Left renal cortex interstitium (tissue), 4 donors: ENCODE measurements at regions not wholly inside any gene's neighbourhood (a gene's known extent, or its start where the extent isn't known, plus 50 kb on each side); places are given as distances from the start of the nearest gene placed in this dataset.

Experiments
- DNase-seq, 4 donors: peaks; one replicate each; pipeline ENCODE4 v3.0.0-alpha.2; 2013; ENCODE audit warnings: low read depth in 4 of 4, low spot score in 2 of 4, missing footprints in 1 of 4

DNA sequence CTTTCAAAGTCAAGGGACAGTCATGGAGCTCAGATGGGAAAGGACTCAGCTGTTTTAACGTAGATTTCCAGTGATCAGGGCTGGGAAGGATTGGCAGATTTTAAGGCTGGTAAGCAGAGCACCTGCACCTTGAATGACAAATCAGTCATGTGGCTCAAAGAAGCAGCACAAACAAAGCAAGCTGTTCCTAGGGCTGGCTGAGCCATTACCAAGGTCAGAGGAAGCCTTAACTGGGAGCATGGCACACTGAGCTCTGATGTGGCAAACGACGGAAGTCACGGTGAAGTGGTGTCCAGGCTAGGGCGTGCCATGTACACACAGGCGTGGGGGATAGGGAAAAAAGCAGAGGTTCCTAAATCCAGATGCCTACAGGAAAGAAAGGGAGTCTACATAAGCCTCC is 84.6 kb upstream of the PFN2 start:
- DNase-seq, result no peak

DNA sequence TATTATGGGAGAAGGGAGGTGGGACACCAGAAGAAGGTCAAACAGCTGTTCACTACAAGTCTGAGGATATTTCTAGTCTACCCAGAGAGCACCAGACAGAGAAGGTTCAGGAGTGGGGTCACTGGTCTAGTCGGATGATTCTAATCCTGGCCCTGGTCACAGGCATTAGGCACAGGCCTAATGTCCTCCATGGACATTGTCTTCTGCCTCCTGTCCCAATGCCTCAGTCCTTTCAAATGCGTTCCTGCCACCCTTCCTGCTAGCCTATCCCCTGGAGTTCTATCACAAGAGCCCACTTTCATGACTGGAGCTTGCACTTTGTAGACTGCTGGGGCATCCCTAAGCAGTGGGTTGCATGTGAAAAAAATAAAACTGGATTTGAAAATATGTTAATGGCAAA is 83.9 kb upstream of the PFN2 start:
- no peak for DNase-seq

DNA sequence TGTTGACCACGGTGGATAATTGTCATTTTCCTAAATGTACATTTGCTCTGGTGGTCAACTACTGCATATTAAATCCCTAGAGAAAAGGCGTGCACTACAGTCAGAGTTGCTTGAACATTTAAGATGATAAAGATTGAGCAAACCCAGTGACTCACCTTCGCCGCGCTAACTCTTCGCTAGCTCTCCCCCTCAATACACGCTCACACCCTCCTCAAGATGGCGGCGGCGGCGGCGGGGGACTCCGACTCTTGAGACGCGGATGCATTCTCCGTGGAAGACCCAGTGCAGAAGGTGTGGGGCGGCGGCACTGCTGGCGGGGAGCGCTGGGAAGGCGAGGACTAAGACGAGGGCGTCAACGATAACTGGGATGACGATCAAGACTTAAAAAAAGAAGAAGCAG is 79.8 kb upstream of the PFN2 start:
- DNase-seq, result no peak

DNA sequence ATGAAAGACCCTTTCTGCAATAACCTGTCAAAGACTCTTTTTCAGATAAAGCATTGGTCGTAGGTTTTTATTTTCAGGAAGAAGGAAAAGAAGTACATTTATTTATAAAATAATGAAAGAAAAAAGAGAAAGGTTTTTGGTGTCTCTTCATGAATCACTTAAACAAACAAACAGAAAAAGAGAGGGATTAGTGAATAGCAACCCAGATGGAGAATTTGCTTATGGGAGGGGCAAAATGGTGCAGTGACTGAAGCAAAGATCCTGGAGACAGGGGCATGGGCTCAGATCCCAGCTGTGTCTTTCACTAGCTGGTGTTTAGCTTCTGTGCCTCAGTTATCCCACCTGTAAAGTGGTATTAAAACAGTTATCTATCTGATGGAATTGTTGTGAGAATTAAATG is 78.6 kb upstream of the PFN2 start:
- DNase-seq, result no peak

DNA sequence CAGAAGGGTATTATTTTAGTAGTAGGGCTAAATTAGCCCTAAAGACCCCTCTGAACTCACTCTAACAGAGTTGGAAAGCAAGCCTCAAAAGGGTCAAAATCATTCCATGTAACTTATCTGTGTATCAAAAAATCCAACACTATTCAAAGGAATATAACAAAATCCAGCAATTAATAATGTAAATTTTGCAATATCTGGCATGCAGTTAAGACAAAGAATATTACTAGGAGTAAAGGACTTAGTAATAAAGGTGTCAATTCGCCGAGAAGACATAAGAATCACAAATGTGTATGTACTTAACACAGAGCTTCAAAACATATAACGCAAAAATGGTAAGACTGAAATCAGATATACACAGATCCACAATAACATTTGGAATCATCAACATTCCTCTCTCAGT is 71.2 kb upstream of the PFN2 start:
- no peak for DNase-seq

DNA sequence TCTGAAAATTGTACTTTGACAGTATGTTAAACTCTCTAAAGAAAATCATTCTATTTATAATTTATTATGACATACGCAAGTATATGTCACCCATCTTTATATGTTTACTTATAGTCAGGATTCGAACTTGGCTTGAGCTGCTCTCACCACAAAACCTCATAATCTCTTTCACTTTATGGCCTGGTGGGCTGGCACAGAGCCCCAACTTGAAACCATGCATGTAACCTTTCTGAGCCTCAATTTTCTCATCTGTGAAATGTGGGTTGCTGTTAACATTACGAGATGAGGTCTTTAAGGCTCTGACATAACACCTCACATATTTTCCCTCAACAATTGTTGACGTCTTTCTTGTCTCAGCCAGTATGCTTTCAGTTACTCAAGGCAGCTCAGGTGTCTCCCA is 69.4 kb upstream of the PFN2 start:
- no peak for DNase-seq

DNA sequence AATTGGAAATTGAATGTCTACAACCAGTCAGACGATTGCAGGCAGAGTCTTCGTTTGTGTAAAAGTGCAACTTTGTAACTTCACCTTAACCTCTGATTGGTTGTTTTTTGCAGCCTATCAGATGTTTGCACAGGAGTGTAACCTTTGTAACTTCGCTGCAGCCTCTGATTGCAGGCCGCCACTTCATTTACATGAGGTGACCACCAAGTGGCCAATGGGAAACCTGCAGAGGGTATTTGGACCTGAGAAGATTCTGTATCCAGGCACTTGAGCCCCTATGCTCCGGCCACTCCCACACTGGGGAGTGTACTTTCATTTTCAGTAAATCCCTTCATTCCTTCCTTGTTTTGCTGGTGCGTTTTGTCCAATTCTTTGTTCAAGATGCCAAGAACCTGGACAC is 68.1 kb upstream of the PFN2 start:
- DNase-seq, result no peak

DNA sequence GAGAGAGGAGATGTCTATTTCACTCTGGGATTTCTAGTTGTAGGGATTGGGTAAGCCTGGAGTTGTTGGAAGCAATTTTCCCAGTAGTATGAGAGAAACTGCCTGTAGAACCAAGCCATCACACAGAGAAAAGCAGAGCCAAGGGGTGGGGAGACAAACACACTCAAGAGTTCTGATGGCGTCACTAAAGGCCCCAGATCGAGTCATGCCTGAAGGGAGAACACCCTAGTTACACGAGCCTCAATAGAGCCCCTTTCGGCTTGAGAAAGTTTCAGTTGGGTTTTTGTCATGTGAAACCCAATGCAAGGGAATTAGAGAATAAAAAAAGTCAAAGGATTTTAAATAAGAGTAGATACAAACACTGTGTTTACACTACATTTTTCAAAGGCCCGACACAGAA is 66.1 kb upstream of the PFN2 start:
- DNase-seq, result no peak

DNA sequence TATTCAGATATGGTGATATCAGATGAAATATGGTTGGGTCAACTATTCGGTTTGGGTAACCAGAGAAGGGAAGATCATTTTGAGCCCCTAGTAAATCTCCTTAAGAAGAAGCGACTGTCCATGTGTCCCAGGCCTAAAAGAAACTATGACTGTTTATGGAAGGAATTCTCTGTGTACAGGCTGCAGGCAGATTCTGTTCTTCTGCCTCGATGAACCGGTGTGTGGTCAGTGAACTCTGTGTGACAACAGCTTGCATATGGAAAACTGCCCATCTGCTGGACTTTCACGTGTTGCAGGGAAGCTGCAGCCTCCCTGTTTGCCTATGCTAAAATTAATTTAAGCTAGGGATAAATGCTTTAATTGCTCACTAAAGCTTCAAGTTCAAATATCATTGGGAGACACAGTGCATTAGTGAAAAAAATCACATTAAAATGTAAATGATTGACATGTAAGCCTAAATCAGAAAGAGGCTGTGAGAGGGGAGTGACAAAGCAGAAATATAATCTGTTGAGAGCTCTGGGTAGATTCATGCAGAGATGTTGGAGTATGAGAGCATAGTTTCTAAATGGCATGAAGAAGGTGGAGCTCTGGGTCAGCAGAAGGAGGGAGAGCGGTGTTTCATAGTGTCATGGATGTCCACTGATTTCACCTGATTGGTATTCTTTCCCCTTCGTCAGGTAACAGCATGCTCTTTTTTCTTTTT is 65.4 kb upstream of the PFN2 start:
- DNase-seq, result no peak

DNA sequence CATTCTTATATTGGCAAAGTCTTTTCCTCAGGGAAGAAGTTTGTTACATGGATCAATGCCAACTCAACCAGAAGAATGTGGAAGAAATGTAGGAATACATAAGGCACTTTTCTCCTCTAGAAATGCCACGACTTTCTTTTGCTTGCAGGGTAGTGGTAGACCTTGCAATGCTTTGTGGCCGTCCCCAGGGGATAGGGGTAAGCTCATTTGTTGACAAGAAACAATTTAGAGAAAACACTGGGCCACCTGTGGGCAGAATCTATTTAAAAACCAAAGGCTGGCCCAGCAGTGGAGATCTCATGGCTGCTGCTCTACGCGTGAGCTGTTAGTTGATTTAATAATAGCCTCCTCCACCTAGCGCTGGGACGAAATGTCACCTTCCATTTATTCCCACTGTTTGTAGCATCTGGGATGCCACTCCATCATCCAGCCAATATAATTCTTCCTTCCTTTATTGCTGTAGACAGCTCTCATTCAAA is 64.6 kb upstream of the PFN2 start:
- no peak for DNase-seq

DNA sequence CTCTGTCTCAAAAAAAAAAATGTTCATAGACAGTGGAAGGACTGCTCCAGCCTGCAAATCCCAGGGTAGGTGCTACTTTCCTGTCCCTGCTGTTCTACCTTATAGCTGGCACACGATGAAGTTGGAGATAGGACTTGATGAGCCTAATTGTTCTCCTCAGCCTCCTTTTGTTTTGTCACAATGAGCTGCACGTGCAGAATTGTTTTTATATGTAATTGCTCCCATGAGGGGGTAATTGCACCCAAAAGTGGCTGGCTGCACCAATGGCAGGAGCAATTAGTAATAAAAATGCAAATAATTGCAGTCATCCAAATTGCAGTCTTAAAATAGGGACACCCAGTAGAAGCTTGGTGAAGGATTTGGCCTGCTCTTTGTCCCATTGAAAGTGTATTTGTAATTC is 63.0 kb upstream of the PFN2 start:
- no peak for DNase-seq

DNA sequence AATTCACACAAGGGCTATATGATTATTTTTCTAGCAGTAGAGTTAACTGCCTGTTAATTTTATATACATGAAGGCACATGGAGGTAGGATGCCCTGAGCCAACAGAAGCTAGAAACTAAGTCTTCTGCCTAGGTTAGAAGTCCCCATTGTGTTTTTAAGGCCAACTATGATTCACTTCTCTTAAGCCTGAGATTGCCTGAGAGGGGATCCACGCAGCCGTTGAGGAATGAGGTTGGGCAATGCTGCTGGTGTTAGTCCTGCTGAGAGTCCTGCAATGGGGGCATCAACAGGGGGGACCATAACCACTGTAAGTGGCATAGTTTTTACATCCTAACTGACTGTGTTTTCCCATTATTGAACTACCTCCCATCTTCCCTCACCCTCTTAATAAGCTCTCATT is 60.1 kb upstream of the PFN2 start:
- no peak for DNase-seq

DNA sequence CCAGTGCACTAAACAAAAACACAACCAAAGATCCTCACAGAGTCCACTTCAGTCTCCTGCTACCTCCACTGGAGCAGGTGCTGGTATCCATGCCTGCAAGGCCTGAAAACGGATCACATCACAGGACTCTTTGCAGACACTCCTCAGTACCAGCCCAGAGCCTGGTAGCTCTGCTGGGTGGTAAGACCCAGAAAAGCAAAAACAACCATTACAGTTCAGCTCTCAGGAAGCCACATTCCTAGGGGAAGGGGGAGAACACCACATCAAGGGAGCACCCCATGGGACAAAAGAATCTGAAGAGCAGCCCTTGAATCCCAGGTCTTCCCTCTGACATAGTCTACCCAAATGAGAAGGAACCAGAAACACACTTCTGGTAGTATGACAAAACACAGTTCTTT is 52.5 kb upstream of the PFN2 start:
- DNase-seq, result no peak

DNA sequence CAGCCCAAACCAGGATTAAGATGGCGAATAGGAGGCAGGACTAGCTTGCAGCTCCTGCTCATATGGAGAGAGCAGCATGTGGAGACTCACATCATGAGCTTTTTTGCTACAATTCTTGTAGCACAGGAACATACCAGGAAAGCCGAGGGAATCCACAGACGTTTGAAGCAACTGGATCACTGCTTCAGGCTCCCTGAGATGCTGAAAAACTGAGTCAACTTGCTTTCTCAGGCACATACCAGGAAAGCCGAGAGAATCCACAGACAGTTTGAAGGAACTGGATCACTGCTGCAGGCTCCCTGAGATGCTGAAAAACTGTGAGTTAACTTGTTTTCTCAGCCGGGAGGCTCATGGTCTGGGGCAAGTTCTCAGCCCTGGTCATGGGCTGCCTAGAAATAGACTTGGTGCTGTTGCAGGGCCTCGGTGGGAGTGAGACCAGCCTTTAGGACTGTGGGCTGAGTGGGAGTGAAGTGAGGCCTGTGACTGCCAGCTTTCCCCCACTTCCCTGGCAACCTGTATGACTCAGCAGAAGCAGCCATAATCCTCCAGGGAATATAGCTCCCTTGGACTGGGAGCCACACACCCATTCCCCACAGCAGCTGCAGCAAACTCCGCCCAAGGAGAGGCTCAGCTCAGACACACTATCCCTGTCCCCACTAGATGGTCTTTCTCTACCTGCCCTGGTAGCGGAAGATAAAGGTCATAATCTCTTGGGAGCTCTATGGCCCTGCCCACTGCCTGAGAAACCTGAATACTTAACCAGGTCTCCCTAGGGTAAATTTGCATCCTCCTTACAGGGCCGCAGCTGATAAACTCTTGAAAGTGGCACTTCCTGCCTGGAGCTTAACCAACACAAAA is 51.9 kb upstream of the PFN2 start:
- DNase-seq, result no peak

DNA sequence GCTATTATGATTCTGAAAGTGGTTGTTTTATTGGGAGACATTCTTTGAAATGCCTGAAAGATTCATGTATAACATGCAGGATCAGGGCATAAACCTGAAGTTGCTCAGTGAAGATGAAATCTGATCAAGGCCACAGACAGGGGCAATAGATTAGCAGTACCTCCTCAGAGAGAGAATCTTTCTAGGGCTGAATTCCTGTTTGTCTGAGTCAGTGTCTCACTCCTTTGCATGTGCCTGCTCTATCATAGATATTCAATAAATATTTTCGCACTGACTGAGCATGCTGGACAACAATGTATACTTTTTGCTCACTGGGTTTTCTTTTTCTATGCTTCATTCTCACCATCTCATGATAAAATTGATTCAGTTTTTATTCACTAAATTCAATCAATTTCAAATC is 49.8 kb upstream of the PFN2 start:
- DNase-seq, result no peak
